HG02759 (cell line): ENCODE measurements at regions not wholly inside any gene's neighbourhood (a gene's known extent, or its start where the extent isn't known, plus 50 kb on each side); places are given as distances from the start of the nearest gene placed in this dataset.

ENCODE experiments used
- ATAC-seq: cut with Tn5 transposase; IDR thresholded peaks from one replicate; pipeline ENCODE4 v1.9.1; 2021; ENCODE audit warnings: mild to moderate bottlenecking, moderate library complexity; ENCODE audit not compliant: unreplicated experiment

- ATAC-seq, result no peak
These were observed 131.5 kb downstream of the TRIM42 start for GRCh38 chr3:140809316-140809715.

- peak; percentile 89 for ATAC-seq
These were observed 125.1 kb upstream of the SLC25A36 start for GRCh38 chr3:140816372-140817195.

GRCh38 chr3:140821493-140821892 is 120.1 kb upstream of the SLC25A36 start:
- ATAC-seq, result no peak

GRCh38 chr3:140822401-140823047 is 119.1 kb upstream of the SLC25A36 start:
- no peak for ATAC-seq

- ATAC-seq, result no peak
These were observed 118.5 kb upstream of the SLC25A36 start for GRCh38 chr3:140823106-140823505.

- no peak for ATAC-seq
These were observed 113.7 kb upstream of the SLC25A36 start for GRCh38 chr3:140827894-140828293.

GRCh38 chr3:140828585-140828984 is 113.1 kb upstream of the SLC25A36 start:
- no peak for ATAC-seq

GRCh38 chr3:140829796-140830195 is 111.8 kb upstream of the SLC25A36 start:
- no peak for ATAC-seq

- ATAC-seq, result no peak
These were observed 111.2 kb upstream of the SLC25A36 start for GRCh38 chr3:140830391-140830790.

- ATAC-seq, result no peak
These were observed 108.8 kb upstream of the SLC25A36 start for GRCh38 chr3:140832883-140833282.

- no peak for ATAC-seq
These were observed 107.2 kb upstream of the SLC25A36 start for GRCh38 chr3:140834266-140835037.

GRCh38 chr3:140842984-140843649 is 98.5 kb upstream of the SLC25A36 start:
- ATAC-seq, result peak; percentile 95

- peak; percentile 8 for ATAC-seq
These were observed 98.0 kb upstream of the SLC25A36 start for GRCh38 chr3:140843656-140844055.

- no peak for ATAC-seq
These were observed 97.6 kb upstream of the SLC25A36 start for GRCh38 chr3:140844072-140844471.

GRCh38 chr3:140845882-140846281 is 95.8 kb upstream of the SLC25A36 start:
- no peak for ATAC-seq

- ATAC-seq, result no peak
These were observed 93.0 kb upstream of the SLC25A36 start for GRCh38 chr3:140848666-140849065.

GRCh38 chr3:140850210-140850955 is 91.3 kb upstream of the SLC25A36 start:
- ATAC-seq, result no peak

GRCh38 chr3:140854961-140855360 is 86.7 kb upstream of the SLC25A36 start:
- ATAC-seq, result no peak

GRCh38 chr3:140856905-140857304 is 84.7 kb upstream of the SLC25A36 start:
- ATAC-seq, result no peak

GRCh38 chr3:140857993-140858392 is 83.6 kb upstream of the SLC25A36 start:
- no peak for ATAC-seq
